K562 (cell line): ENCODE measurements at regions not wholly inside any gene's neighbourhood (a gene's known extent, or its start where the extent isn't known, plus 50 kb on each side); places are given as distances from the start of the nearest gene placed in this dataset.

Experiments used
- MYBL2 ChIP-seq, 2 experiments: fragments of 450-650 bp in 1 of 2; sonication (generic) in 1 of 2; formaldehyde crosslinking in 1 of 2; IDR thresholded peaks; 2 replicates each; pipeline versions ENCODE4 v1.6.1 to v1.8.1; 2017 to 2022; ENCODE audit warnings: borderline replicate concordance in 1 of 2, inconsistent platforms in 1 of 2, low read depth in 1 of 2, mild to moderate bottlenecking in 1 of 2, missing genetic modification reagents in 1 of 2, moderate library complexity in 1 of 2
- MYC ChIP-seq, 2 experiments: fragments of 250-450 bp in 1 of 2; sonication (Bioruptor Pico) in 1 of 2; IDR thresholded peaks; 2 replicates each; pipeline versions ENCODE4 v1.5.1 to v1.6.1; 2012 to 2021; ENCODE audit warnings: low read depth in 2 of 2, borderline replicate concordance in 1 of 2, improper control_type of control experiment in 1 of 2, low read length in 1 of 2, mild to moderate bottlenecking in 1 of 2, moderate library complexity in 1 of 2
- ZNF431 ChIP-seq: sonication (generic); formaldehyde crosslinking; IDR thresholded peaks from 2 replicates; pipeline ENCODE4 v1.8.0; 2022; ENCODE audit warnings: mild to moderate bottlenecking, missing genetic modification reagents

DNA sequence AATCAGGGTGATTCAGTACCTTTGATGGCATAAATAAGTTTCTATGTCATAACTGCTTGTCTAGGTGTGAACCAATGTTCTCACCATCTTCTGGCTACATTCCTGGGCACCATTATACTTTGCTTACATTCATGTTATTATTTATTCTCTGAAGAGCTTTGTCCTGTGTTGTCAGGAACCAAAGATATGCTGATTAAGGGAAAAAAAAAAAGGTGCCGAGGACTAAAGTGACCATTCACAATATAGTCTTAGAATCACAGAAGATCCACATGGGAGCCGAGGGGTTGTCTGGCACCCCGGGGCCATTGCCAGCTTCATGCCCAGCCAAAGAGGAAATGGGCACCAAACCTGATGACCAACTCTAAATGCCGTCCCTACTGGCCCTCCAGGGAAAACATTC lies 329.2 kb upstream of the NFE2L3 start:
- TF ChIP-seq ZNF431 (CRISPR knock-in tag) = no peak
- TF ChIP-seq MYC (IDR thresholded peaks at IDR 0.05; ENCODE audit: low read depth, low read length) = no peak
- TF ChIP-seq MYC (CRISPR knock-in tag; IDR thresholded peaks at IDR 0.05; ENCODE audit: borderline replicate concordance, low read depth) = no peak
- TF ChIP-seq MYBL2 (IDR thresholded peaks at IDR 0.05; ENCODE audit: low read depth) = no peak
- no peak for TF ChIP-seq MYBL2 (CRISPR knock-in tag; IDR thresholded peaks at IDR 0.05; ENCODE audit: borderline replicate concordance)
